ENCODE measurements at regions not wholly inside any gene's neighbourhood (a gene's known extent, or its start where the extent isn't known, plus 50 kb on each side); places are given as distances from the start of the nearest gene placed in this dataset.

GRCh38 chr16:27642756-27643155, 92.8 kb downstream of the KATNIP start:
- no peak for TF ChIP-seq CTCF (IDR thresholded peaks at IDR 0.05)
- intact Hi-C loops (cut with DNase I) = no loop called here
- no peak for FAIRE-seq

GRCh38 chr16:27644165-27644564, 94.2 kb downstream of the KATNIP start:
- Histone ChIP-seq H3K9me3 (no peaks in the 10 kb centered on the region), H3K36me3 (peaks cover 0 to 5% (median 0%) of the 10 kb centered on the region in 3 donors), H3K27me3 (no peaks in the 10 kb centered on the region), H3K4me3 (no peak overlapping the region), H3K27ac (no peak overlapping the region), H3K4me1 (no peaks in the 10 kb centered on the region)
- 87 to 89% methylated on average over 8 of the region's 8 CpGs for WGBS, 2 donors
- DNase-seq (peak in 1 of 6 donors; percentile 65), ATAC-seq (no peak), FAIRE-seq (no peak)
- no peak for TF ChIP-seq CTCF (IDR thresholded peaks at IDR 0.05)
- intact Hi-C loops (cut with DNase I) = no loop called here

More at GRCh38 chr16:27642756-27643155, 92.8 kb downstream of the KATNIP start:
- Histone ChIP-seq H3K9me3 (no peaks in the 10 kb centered on the region), H3K36me3 (no peaks in the 10 kb centered on the region), H3K27ac (no peak overlapping the region), H3K27me3 (no peaks in the 10 kb centered on the region), H3K4me1 (no peaks in the 10 kb centered on the region), H3K4me3 (no peak overlapping the region)
- WGBS, 2 donors = 86% methylated on average over 4 of the region's 4 CpGs
- no peak for ATAC-seq
- DNase-seq = no peak

DNA sequence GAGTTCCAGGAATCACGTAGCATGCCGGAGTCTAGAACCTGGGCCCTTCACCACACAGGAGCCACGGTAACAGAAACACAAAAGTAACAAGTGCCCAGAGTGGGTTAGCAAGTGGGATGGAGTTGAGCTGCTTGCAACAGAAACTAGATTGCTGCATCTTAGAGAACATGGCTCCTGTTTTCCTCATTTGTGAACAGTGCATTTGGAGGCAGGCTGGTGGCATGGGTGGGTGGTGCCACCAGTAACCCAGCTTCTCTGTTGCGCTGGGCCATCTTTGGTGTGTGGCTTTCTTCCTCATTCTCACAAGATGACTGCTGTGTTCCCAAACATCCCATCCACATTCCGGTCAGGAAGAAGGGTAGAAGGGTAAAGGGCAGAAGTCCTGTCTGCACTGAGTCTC, 95.5 kb downstream of the KATNIP start:
- Histone ChIP-seq H3K4me1 (no peaks in the 10 kb centered on the region), H3K36me3 (peaks cover 0 to 5% (median 0%) of the 10 kb centered on the region in 3 donors), H3K27me3 (no peaks in the 10 kb centered on the region), H3K4me3 (no peak overlapping the region), H3K27ac (no peak overlapping the region), H3K9me3 (no peaks in the 10 kb centered on the region)
- ATAC-seq (no peak), FAIRE-seq (no peak), DNase-seq (no peak)
- intact Hi-C loops (cut with DNase I) = no loop called here
- 94% methylated on average over 5 of the region's 5 CpGs for WGBS, 2 donors
- TF ChIP-seq CTCF (IDR thresholded peaks at IDR 0.05) = no peak

- intact Hi-C loops (cut with DNase I) = no loop called here
- H3K9me3 ChIP-seq = no peaks in the 10 kb centered on the region
- DNase-seq (no peak), ATAC-seq (no peak), FAIRE-seq (no peak)
- WGBS, 2 donors = 87% methylated on average over 5 of the region's 5 CpGs
- no peaks in the 10 kb centered on the region for H3K4me1 ChIP-seq
- no peak for TF ChIP-seq CTCF (IDR thresholded peaks at IDR 0.05)
- no peak overlapping the region for H3K4me3 ChIP-seq
- no peaks in the 10 kb centered on the region for H3K27me3 ChIP-seq
- H3K27ac ChIP-seq = no peak overlapping the region
- H3K36me3 ChIP-seq = peaks cover 0 to 5% (median 0%) of the 10 kb centered on the region in 3 donors
These were observed 96.9 kb downstream of the KATNIP start for GRCh38 chr16:27646806-27647205.

DNA sequence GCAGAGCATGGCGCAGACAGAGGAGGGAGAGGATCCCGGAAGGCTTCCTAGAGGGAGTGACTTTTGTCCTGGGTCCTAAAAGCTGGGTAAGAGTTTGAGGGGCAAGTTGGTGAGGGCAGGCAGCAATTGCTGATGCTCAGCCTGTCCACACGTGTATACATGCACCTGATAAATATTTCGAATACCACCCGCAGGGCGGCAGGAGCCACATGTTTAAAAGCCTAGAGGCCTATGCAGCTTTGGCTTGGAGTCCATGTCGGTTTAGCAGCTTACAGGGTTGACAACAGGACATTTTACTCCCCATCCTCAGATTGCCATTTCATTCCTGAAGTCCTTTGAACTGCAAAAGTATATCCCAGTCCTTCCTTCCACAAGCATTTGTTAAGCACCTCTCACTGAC, 99.1 kb downstream of the KATNIP start:
- Histone ChIP-seq H3K9me3 (no peaks in the 10 kb centered on the region), H3K36me3 (peaks cover 0 to 5% (median 0%) of the 10 kb centered on the region in 3 donors), H3K27me3 (no peaks in the 10 kb centered on the region), H3K27ac (no peak overlapping the region), H3K4me3 (no peak overlapping the region), H3K4me1 (no peaks in the 10 kb centered on the region)
- DNase-seq (no peak), FAIRE-seq (no peak), ATAC-seq (no peak)
- intact Hi-C loops (cut with DNase I) = no loop called here
- TF ChIP-seq CTCF (IDR thresholded peaks at IDR 0.05) = no peak
- WGBS, 2 donors = 91 to 96% methylated on average over 7 of the region's 7 CpGs
